ENCODE measurements at regions not wholly inside any gene's neighbourhood (a gene's known extent, or its start where the extent isn't known, plus 50 kb on each side); places are given as distances from the start of the nearest gene placed in this dataset.

DNA sequence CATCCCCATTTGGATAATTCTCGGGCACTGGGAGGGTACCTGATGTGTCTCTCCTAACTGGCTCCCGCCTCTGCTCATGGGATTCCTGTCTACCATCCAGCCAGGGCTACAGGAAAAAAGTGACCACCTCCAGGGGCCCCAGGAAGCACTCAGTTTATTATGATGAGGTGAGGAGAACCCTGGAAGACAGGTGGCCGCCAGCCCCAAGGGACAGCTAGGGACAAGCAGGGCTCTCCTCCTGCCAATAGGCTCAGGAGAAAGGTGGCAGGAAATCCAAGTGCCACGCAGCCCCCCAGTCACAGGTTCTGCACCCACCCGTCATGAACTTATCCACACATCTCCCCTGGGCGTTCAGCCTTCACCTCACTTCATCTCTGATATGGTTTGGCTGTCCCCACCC lies 61.5 kb upstream of the ZNF354A start:
- no peak overlapping the region for H2AFZ ChIP-seq (ENCODE audit: low read length)
- H4K91ac ChIP-seq (ENCODE audit: low read depth, low read length, poor library complexity), result no peak overlapping the region
- H3K27ac ChIP-seq (replicated peaks; ENCODE audit: low read length), result no peak overlapping the region
- H3K4me2 ChIP-seq (ENCODE audit: insufficient read depth, low read length, poor library complexity, severe bottlenecking), result no peak overlapping the region
- DNase-seq (ENCODE audit: low spot score), result no peak
- H4K8ac ChIP-seq (ENCODE audit: low read depth, low read length), result no peak overlapping the region
- H3K14ac ChIP-seq (ENCODE audit: low read length), result no peak overlapping the region
- no peak overlapping the region for H3K4me3 ChIP-seq (ENCODE audit: low read length in 2 of 2)
- H3K9me3 ChIP-seq (replicated peaks in 1 of 2; ENCODE audit: control insufficient read depth in 2 of 2, insufficient read depth in 1 of 2, low read depth in 1 of 2, low read length in 2 of 2), result peaks cover 0 to 32% of the 10 kb centered on the region in 2 donors
- no peaks in the 10 kb centered on the region for H3K79me1 ChIP-seq (ENCODE audit: low read depth, low read length)
- no peak overlapping the region for H2AK5ac ChIP-seq (ENCODE audit: low read depth, low read length)
- H3K27me3 ChIP-seq (ENCODE audit: control insufficient read depth in 3 of 3, insufficient read depth in 3 of 3, low read depth in 1 of 3, low read length in 3 of 3), result no peaks in the 10 kb centered on the region
- no peak overlapping the region for H2BK5ac ChIP-seq (ENCODE audit: low read length)
- H3K4ac ChIP-seq (ENCODE audit: low read length), result no peak overlapping the region
- no peaks in the 10 kb centered on the region for H3K36me3 ChIP-seq (replicated peaks in 1 of 2; ENCODE audit: control insufficient read depth in 2 of 2, insufficient read depth in 2 of 2, low read length in 2 of 2)
- no peak overlapping the region for H2BK12ac ChIP-seq (ENCODE audit: low read length)
- H2BK15ac ChIP-seq (ENCODE audit: low read length), result no peak overlapping the region
- H2BK120ac ChIP-seq (ENCODE audit: low read depth, low read length), result no peak overlapping the region
- no CpG with 5 or more reads among the region's 6 CpGs for whole genome bisulfite sequencing, 2 donors (ENCODE audit: extremely low coverage in 2 of 2, insufficient read length in 2 of 2, insufficient replicate concordance in 1 of 2)
- no peaks in the 10 kb centered on the region for H3K4me1 ChIP-seq (ENCODE audit: control insufficient read depth in 2 of 2, insufficient read depth in 1 of 2, low read depth in 1 of 2, low read length in 2 of 2)
- no peak overlapping the region for H3K9ac ChIP-seq (ENCODE audit: low read depth, low read length, poor library complexity)
- H3K23ac ChIP-seq (ENCODE audit: low read depth, low read length, poor library complexity), result no peak overlapping the region
- H3K18ac ChIP-seq (ENCODE audit: low read length), result no peak overlapping the region

- DNase-seq (ENCODE audit: low spot score), result no peak
- H4K91ac ChIP-seq (ENCODE audit: low read depth, low read length, poor library complexity), result no peak overlapping the region
- H3K27ac ChIP-seq (replicated peaks; ENCODE audit: low read length), result no peak overlapping the region
- H3K9ac ChIP-seq (ENCODE audit: low read depth, low read length, poor library complexity), result no peak overlapping the region
- no peaks in the 10 kb centered on the region for H3K27me3 ChIP-seq (ENCODE audit: control insufficient read depth in 3 of 3, insufficient read depth in 3 of 3, low read depth in 1 of 3, low read length in 3 of 3)
- H2AFZ ChIP-seq (ENCODE audit: low read length), result no peak overlapping the region
- no peak overlapping the region for H2BK12ac ChIP-seq (ENCODE audit: low read length)
- H2AK5ac ChIP-seq (ENCODE audit: low read depth, low read length), result no peak overlapping the region
- H3K23ac ChIP-seq (ENCODE audit: low read depth, low read length, poor library complexity), result peak overlapping the region; percentile 40
- no peaks in the 10 kb centered on the region for H3K36me3 ChIP-seq (replicated peaks in 1 of 2; ENCODE audit: control insufficient read depth in 2 of 2, insufficient read depth in 2 of 2, low read length in 2 of 2)
- H3K4me2 ChIP-seq (ENCODE audit: insufficient read depth, low read length, poor library complexity, severe bottlenecking), result no peak overlapping the region
- H3K14ac ChIP-seq (ENCODE audit: low read length), result peak overlapping the region; percentile 58
- no CpG with 5 or more reads among the region's 11 CpGs for WGBS, 2 donors (ENCODE audit: extremely low coverage in 2 of 2, insufficient read length in 2 of 2, insufficient replicate concordance in 1 of 2)
- H3K4ac ChIP-seq (ENCODE audit: low read length), result no peak overlapping the region
- no peak overlapping the region for H3K18ac ChIP-seq (ENCODE audit: low read length)
- H2BK5ac ChIP-seq (ENCODE audit: low read length), result no peak overlapping the region
- no peaks in the 10 kb centered on the region for H3K4me1 ChIP-seq (ENCODE audit: control insufficient read depth in 2 of 2, insufficient read depth in 1 of 2, low read depth in 1 of 2, low read length in 2 of 2)
- H3K79me1 ChIP-seq (ENCODE audit: low read depth, low read length), result no peaks in the 10 kb centered on the region
- H2BK15ac ChIP-seq (ENCODE audit: low read length), result no peak overlapping the region
- no peak overlapping the region for H2BK120ac ChIP-seq (ENCODE audit: low read depth, low read length)
- H3K4me3 ChIP-seq (ENCODE audit: low read length in 2 of 2), result no peak overlapping the region
- no peak overlapping the region for H4K8ac ChIP-seq (ENCODE audit: low read depth, low read length)
- H3K9me3 ChIP-seq (replicated peaks in 1 of 2; ENCODE audit: control insufficient read depth in 2 of 2, insufficient read depth in 1 of 2, low read depth in 1 of 2, low read length in 2 of 2), result peaks cover 0 to 37% of the 10 kb centered on the region in 2 donors
These were observed 59.9 kb upstream of the ZNF354A start for GRCh38 chr5:178790371-178790770.

DNA sequence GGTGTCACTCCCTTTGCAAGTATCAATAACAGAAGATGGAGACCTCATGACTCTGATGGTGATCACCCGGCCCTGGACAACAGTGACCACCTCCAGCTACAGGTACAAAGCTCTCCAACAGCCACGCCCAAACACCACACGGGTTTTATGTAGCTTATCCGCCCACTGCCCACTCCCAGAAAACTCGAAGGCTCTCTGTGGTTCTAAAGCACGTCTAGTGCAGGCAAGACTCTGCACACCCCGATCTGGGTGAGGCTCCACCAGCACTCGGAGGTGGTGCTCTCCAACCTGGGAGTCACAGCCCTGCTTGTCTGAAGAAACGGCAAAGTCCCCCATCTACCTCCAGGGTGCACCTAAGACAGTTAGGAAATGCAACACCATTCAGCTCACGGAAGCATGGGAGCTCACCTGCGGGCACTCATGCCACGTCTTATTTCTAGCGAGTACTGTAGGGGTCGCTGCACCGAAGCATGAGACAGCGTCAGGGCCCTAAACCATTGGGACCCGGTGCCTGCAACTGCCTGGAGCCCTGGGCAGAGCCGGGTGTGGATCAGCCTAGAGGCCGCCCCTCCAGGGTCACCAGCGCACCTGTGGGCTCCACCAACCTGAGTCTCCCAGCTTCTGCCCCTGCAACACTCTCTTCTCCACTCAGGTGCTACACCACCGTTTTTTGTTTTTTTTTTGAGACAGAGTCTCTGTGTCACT lies 58.1 kb upstream of the ZNF354A start:
- H3K27me3 ChIP-seq (ENCODE audit: control insufficient read depth in 3 of 3, insufficient read depth in 3 of 3, low read depth in 1 of 3, low read length in 3 of 3), result no peaks in the 10 kb centered on the region
- WGBS, 2 donors (ENCODE audit: extremely low coverage in 2 of 2, insufficient read length in 2 of 2, insufficient replicate concordance in 1 of 2), result no CpG with 5 or more reads among the region's 21 CpGs
- H4K8ac ChIP-seq (ENCODE audit: low read depth, low read length), result no peak overlapping the region
- no peak overlapping the region for H3K4ac ChIP-seq (ENCODE audit: low read length)
- H3K9me3 ChIP-seq (replicated peaks in 1 of 2; ENCODE audit: control insufficient read depth in 2 of 2, insufficient read depth in 1 of 2, low read depth in 1 of 2, low read length in 2 of 2), result peaks cover 0 to 32% of the 10 kb centered on the region in 2 donors
- H3K18ac ChIP-seq (ENCODE audit: low read length), result no peak overlapping the region
- H2BK15ac ChIP-seq (ENCODE audit: low read length), result no peak overlapping the region
- H3K79me1 ChIP-seq (ENCODE audit: low read depth, low read length), result no peaks in the 10 kb centered on the region
- H3K4me2 ChIP-seq (ENCODE audit: insufficient read depth, low read length, poor library complexity, severe bottlenecking), result no peak overlapping the region
- H3K27ac ChIP-seq (replicated peaks; ENCODE audit: low read length), result no peak overlapping the region
- H2BK5ac ChIP-seq (ENCODE audit: low read length), result no peak overlapping the region
- peak overlapping the region; percentile 28 for H3K14ac ChIP-seq (ENCODE audit: low read length)
- no peak overlapping the region for H2BK12ac ChIP-seq (ENCODE audit: low read length)
- no peak overlapping the region for H2BK120ac ChIP-seq (ENCODE audit: low read depth, low read length)
- no peak overlapping the region for H2AFZ ChIP-seq (ENCODE audit: low read length)
- no peak overlapping the region for H2AK5ac ChIP-seq (ENCODE audit: low read depth, low read length)
- no peaks in the 10 kb centered on the region for H3K36me3 ChIP-seq (replicated peaks in 1 of 2; ENCODE audit: control insufficient read depth in 2 of 2, insufficient read depth in 2 of 2, low read length in 2 of 2)
- no peak overlapping the region for H3K9ac ChIP-seq (ENCODE audit: low read depth, low read length, poor library complexity)
- no peaks in the 10 kb centered on the region for H3K4me1 ChIP-seq (ENCODE audit: control insufficient read depth in 2 of 2, insufficient read depth in 1 of 2, low read depth in 1 of 2, low read length in 2 of 2)
- H3K23ac ChIP-seq (ENCODE audit: low read depth, low read length, poor library complexity), result no peak overlapping the region
- H3K4me3 ChIP-seq (ENCODE audit: low read length in 2 of 2), result no peak overlapping the region
- H4K91ac ChIP-seq (ENCODE audit: low read depth, low read length, poor library complexity), result no peak overlapping the region
- DNase-seq (ENCODE audit: low spot score), result no peak

- H3K4me1 ChIP-seq (ENCODE audit: control insufficient read depth in 2 of 2, insufficient read depth in 1 of 2, low read depth in 1 of 2, low read length in 2 of 2), result no peaks in the 10 kb centered on the region
- H4K91ac ChIP-seq (ENCODE audit: low read depth, low read length, poor library complexity), result no peak overlapping the region
- H2AFZ ChIP-seq (ENCODE audit: low read length), result no peak overlapping the region
- WGBS, 2 donors (ENCODE audit: extremely low coverage in 2 of 2, insufficient read length in 2 of 2, insufficient replicate concordance in 1 of 2), result no CpG with 5 or more reads among the region's 9 CpGs
- no peak overlapping the region for H3K14ac ChIP-seq (ENCODE audit: low read length)
- no peak overlapping the region for H3K4ac ChIP-seq (ENCODE audit: low read length)
- no peak overlapping the region for H3K9ac ChIP-seq (ENCODE audit: low read depth, low read length, poor library complexity)
- no peak overlapping the region for H2BK15ac ChIP-seq (ENCODE audit: low read length)
- peaks cover 0 to 3% (median 0%) of the 10 kb centered on the region in 3 experiments for H3K27me3 ChIP-seq (ENCODE audit: control insufficient read depth in 3 of 3, insufficient read depth in 3 of 3, low read depth in 1 of 3, low read length in 3 of 3)
- H2BK12ac ChIP-seq (ENCODE audit: low read length), result no peak overlapping the region
- peak overlapping the region; percentile 50 for H3K23ac ChIP-seq (ENCODE audit: low read depth, low read length, poor library complexity)
- H2AK5ac ChIP-seq (ENCODE audit: low read depth, low read length), result no peak overlapping the region
- no peak overlapping the region for H2BK120ac ChIP-seq (ENCODE audit: low read depth, low read length)
- no peak overlapping the region for H3K4me2 ChIP-seq (ENCODE audit: insufficient read depth, low read length, poor library complexity, severe bottlenecking)
- H3K9me3 ChIP-seq (replicated peaks in 1 of 2; ENCODE audit: control insufficient read depth in 2 of 2, insufficient read depth in 1 of 2, low read depth in 1 of 2, low read length in 2 of 2), result peaks cover 0 to 38% of the 10 kb centered on the region in 2 donors
- H4K8ac ChIP-seq (ENCODE audit: low read depth, low read length), result no peak overlapping the region
- DNase-seq (ENCODE audit: low spot score), result no peak
- H3K4me3 ChIP-seq (ENCODE audit: low read length in 2 of 2), result no peak overlapping the region
- H3K36me3 ChIP-seq (replicated peaks in 1 of 2; ENCODE audit: control insufficient read depth in 2 of 2, insufficient read depth in 2 of 2, low read length in 2 of 2), result no peaks in the 10 kb centered on the region
- H3K27ac ChIP-seq (replicated peaks; ENCODE audit: low read length), result no peak overlapping the region
- no peaks in the 10 kb centered on the region for H3K79me1 ChIP-seq (ENCODE audit: low read depth, low read length)
- H3K18ac ChIP-seq (ENCODE audit: low read length), result no peak overlapping the region
- no peak overlapping the region for H2BK5ac ChIP-seq (ENCODE audit: low read length)
These were observed 57.4 kb upstream of the ZNF354A start for GRCh38 chr5:178787889-178788288.
